ENCODE measurements at regions not wholly inside any gene's neighbourhood (a gene's known extent, or its start where the extent isn't known, plus 50 kb on each side); places are given as distances from the start of the nearest gene placed in this dataset.

DNA sequence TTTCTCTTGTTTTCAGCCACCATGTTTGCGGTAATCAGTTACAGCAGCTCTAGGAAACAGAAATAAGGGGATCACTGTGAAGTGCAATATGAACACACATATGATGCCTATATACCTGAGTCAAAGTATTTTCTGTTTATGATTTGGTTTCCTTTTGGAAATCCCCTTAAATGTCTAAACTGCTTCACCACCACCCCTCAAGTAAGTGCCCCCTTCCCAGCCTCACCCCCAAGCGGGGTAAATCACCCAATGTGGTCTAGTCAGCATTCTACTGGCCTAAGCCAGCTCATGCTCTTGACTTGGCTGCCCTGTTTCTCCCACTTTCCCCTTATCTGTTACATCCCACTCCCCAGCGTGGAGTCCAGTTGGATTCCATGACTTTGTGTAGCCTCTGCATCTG is 176.5 kb downstream of the QDPR start:
- DNase-seq (ENCODE audit: low read depth, low spot score) (no peak), FAIRE-seq (no peak)
- no peaks in the 10 kb centered on the region for H3K79me2 ChIP-seq (ENCODE audit: control insufficient read depth, insufficient read depth, low read length)
- H2AFZ ChIP-seq (ENCODE audit: control insufficient read depth, low read length): no peak overlapping the region
- H4K20me1 ChIP-seq (ENCODE audit: control insufficient read depth, extremely low read depth, insufficient read depth, low read length): no peaks in the 10 kb centered on the region
- H3K4me3 ChIP-seq (ENCODE audit: control insufficient read depth in 2 of 3, extremely low read depth in 1 of 3, insufficient read depth in 2 of 3, low read depth in 1 of 3, low read length in 3 of 3): no peak overlapping the region
- dilution Hi-C loops (cut with MboI; ENCODE audit: extremely low pct_ligation_motif_present, low sequenced_read_pairs): no loop called here
- H3K4me2 ChIP-seq (ENCODE audit: control insufficient read depth, extremely low read depth, insufficient read depth, low read depth, low read length): no peak overlapping the region
- TF ChIP-seq, protein P1, sequence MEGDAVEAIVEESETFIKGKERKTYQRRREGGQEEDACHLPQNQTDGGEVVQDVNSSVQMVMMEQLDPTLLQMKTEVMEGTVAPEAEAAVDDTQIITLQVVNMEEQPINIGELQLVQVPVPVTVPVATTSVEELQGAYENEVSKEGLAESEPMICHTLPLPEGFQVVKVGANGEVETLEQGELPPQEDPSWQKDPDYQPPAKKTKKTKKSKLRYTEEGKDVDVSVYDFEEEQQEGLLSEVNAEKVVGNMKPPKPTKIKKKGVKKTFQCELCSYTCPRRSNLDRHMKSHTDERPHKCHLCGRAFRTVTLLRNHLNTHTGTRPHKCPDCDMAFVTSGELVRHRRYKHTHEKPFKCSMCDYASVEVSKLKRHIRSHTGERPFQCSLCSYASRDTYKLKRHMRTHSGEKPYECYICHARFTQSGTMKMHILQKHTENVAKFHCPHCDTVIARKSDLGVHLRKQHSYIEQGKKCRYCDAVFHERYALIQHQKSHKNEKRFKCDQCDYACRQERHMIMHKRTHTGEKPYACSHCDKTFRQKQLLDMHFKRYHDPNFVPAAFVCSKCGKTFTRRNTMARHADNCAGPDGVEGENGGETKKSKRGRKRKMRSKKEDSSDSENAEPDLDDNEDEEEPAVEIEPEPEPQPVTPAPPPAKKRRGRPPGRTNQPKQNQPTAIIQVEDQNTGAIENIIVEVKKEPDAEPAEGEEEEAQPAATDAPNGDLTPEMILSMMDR (optimal IDR thresholded peaks at IDR 0.05 in 1 of 3, IDR thresholded peaks at IDR 0.05 in 1 of 3, conservative IDR thresholded peaks at IDR 0.05 in 1 of 3; ENCODE audit: extremely low read depth in 1 of 3, insufficient read depth in 2 of 3, low read length in 3 of 3): no peak
- no peaks in the 10 kb centered on the region for H3K27me3 ChIP-seq (ENCODE audit: control insufficient read depth, extremely low read depth, insufficient read depth, low read length)
- no peaks in the 10 kb centered on the region for H3K9me1 ChIP-seq (ENCODE audit: control insufficient read depth, extremely low read depth, insufficient read depth, low read length)
- no peak overlapping the region for H3K27ac ChIP-seq (ENCODE audit: control insufficient read depth, insufficient read depth, low read length)
- H3K9ac ChIP-seq (ENCODE audit: control insufficient read depth, extremely low read depth, insufficient read depth, low read length): no peak overlapping the region
- no peaks in the 10 kb centered on the region for H3K36me3 ChIP-seq (ENCODE audit: control insufficient read depth in 2 of 2, extremely low read depth in 1 of 2, insufficient read depth in 2 of 2, low read length in 2 of 2)
- no peaks in the 10 kb centered on the region for H3K9me3 ChIP-seq (ENCODE audit: control insufficient read depth, low read depth, low read length)
- H3K4me1 ChIP-seq (ENCODE audit: control insufficient read depth, extremely low read depth, insufficient read depth, low read length): peaks cover 4% of the 10 kb centered on the region

DNA sequence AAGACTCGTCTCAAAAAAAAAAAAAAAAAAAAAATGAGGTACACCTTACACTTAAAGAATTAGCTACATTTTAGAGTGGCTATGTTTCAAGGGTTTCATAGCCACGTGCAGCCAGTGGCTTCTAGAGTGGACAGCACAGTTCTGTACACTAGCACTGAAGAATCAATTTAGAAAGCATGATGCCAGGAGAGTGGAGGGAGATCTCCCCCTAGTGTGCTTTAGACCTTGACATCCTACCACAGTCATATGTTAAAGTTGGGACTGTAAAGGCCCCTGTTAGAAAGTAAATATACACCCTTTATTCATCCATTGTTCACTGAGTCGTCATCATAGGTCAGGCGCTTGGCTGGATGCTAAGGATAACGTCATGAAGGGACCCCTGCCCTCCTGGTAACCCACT is 179.4 kb downstream of the QDPR start:
- no peak for DNase-seq (ENCODE audit: low read depth, low spot score)
- TF ChIP-seq, protein P1 (optimal IDR thresholded peaks at IDR 0.05 in 1 of 3, IDR thresholded peaks at IDR 0.05 in 1 of 3, conservative IDR thresholded peaks at IDR 0.05 in 1 of 3; ENCODE audit: extremely low read depth in 1 of 3, insufficient read depth in 2 of 3, low read length in 3 of 3): no peak
- TF ChIP-seq EZH2 (IDR thresholded peaks at IDR 0.05; ENCODE audit: low read length): no peak
- H3K9ac ChIP-seq (ENCODE audit: control insufficient read depth, extremely low read depth, insufficient read depth, low read length): no peak overlapping the region
- H3K4me2 ChIP-seq (ENCODE audit: control insufficient read depth, extremely low read depth, insufficient read depth, low read depth, low read length): no peak overlapping the region
- H3K27me3 ChIP-seq (ENCODE audit: control insufficient read depth, extremely low read depth, insufficient read depth, low read length): no peaks in the 10 kb centered on the region
- no peak overlapping the region for H3K4me3 ChIP-seq (ENCODE audit: control insufficient read depth in 2 of 3, extremely low read depth in 1 of 3, insufficient read depth in 2 of 3, low read depth in 1 of 3, low read length in 3 of 3)
- no peak for FAIRE-seq
- no peak overlapping the region for H3K27ac ChIP-seq (ENCODE audit: control insufficient read depth, insufficient read depth, low read length)
- H3K79me2 ChIP-seq (ENCODE audit: control insufficient read depth, insufficient read depth, low read length): no peaks in the 10 kb centered on the region
- no peaks in the 10 kb centered on the region for H3K9me1 ChIP-seq (ENCODE audit: control insufficient read depth, extremely low read depth, insufficient read depth, low read length)
- dilution Hi-C loops (cut with MboI; ENCODE audit: extremely low pct_ligation_motif_present, low sequenced_read_pairs): no loop called here
- H3K4me1 ChIP-seq (ENCODE audit: control insufficient read depth, extremely low read depth, insufficient read depth, low read length): peaks cover 4% of the 10 kb centered on the region
- H3K9me3 ChIP-seq (ENCODE audit: control insufficient read depth, low read depth, low read length): no peaks in the 10 kb centered on the region
- no peaks in the 10 kb centered on the region for H4K20me1 ChIP-seq (ENCODE audit: control insufficient read depth, extremely low read depth, insufficient read depth, low read length)
- H2AFZ ChIP-seq (ENCODE audit: control insufficient read depth, low read length): no peak overlapping the region
- H3K36me3 ChIP-seq (ENCODE audit: control insufficient read depth in 2 of 2, extremely low read depth in 1 of 2, insufficient read depth in 2 of 2, low read length in 2 of 2): no peaks in the 10 kb centered on the region

Data from keratinocyte (primary cell).